ENCODE measurements at regions not wholly inside any gene's neighbourhood (a gene's known extent, or its start where the extent isn't known, plus 50 kb on each side); places are given as distances from the start of the nearest gene placed in this dataset.

DNA sequence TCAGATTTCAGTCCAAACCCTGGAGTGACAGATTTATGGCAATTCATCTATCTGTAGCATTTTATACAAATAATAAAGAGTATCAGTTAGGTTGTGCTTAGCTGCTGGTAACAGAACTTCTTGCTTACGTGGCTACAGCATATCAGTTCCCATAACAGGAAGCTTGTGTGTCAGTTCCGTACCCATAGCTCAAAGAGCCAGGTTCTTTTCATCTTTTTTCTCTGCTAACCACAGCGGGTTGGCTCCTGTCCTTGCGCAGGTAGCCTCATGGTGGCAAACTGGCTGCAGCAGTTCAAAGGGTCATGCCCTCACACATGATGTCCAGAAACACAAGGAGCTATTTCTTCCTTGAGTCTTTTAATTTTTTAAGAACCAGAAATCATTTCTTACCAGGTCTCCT lies 1041.8 kb downstream of the GATA3 start:
- TF ChIP-seq, protein P1, sequence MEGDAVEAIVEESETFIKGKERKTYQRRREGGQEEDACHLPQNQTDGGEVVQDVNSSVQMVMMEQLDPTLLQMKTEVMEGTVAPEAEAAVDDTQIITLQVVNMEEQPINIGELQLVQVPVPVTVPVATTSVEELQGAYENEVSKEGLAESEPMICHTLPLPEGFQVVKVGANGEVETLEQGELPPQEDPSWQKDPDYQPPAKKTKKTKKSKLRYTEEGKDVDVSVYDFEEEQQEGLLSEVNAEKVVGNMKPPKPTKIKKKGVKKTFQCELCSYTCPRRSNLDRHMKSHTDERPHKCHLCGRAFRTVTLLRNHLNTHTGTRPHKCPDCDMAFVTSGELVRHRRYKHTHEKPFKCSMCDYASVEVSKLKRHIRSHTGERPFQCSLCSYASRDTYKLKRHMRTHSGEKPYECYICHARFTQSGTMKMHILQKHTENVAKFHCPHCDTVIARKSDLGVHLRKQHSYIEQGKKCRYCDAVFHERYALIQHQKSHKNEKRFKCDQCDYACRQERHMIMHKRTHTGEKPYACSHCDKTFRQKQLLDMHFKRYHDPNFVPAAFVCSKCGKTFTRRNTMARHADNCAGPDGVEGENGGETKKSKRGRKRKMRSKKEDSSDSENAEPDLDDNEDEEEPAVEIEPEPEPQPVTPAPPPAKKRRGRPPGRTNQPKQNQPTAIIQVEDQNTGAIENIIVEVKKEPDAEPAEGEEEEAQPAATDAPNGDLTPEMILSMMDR (IDR thresholded peaks at IDR 0.05; ENCODE audit: insufficient read depth in 1 of 2, low read depth in 1 of 2, low read length in 1 of 2, severe bottlenecking in 1 of 2, unreplicated experiment in 1 of 2): no peak
- Mint-ChIP-seq H3K36me3 (ENCODE audit: insufficient read depth, unreplicated experiment) (no peaks in the 10 kb centered on the region), H3K4me3 (ENCODE audit: unreplicated experiment) (no peak overlapping the region), H3K27me3 (ENCODE audit: insufficient read depth, unreplicated experiment) (no peaks in the 10 kb centered on the region), H3K9me3 (ENCODE audit: unreplicated experiment) (no peaks in the 10 kb centered on the region), H3K27ac (ENCODE audit: unreplicated experiment) (no peak overlapping the region), H3K4me1 (ENCODE audit: low read depth, unreplicated experiment) (no peaks in the 10 kb centered on the region)
- no peaks in the 10 kb centered on the region for H3K36me3 ChIP-seq (ENCODE audit: control insufficient read depth, insufficient read depth, low read length)
- intact Hi-C loops (cut with micrococcal nuclease; ENCODE audit: unreplicated experiment): no loop called here
- DNase-seq: no peak
- ChIA-PET POLR2A (no interaction called here), CTCF (no interaction called here)
- H3K27me3 ChIP-seq (replicated peaks; ENCODE audit: control insufficient read depth, insufficient read depth, low read length): no peaks in the 10 kb centered on the region
- no peak overlapping the region for H3K4me3 ChIP-seq (ENCODE audit: low read depth, low read length)
- no peaks in the 10 kb centered on the region for H3K4me1 ChIP-seq
- no peaks in the 10 kb centered on the region for H3K9me3 ChIP-seq
- BruUV-seq (replicated peaks): no TSS peak

DNA sequence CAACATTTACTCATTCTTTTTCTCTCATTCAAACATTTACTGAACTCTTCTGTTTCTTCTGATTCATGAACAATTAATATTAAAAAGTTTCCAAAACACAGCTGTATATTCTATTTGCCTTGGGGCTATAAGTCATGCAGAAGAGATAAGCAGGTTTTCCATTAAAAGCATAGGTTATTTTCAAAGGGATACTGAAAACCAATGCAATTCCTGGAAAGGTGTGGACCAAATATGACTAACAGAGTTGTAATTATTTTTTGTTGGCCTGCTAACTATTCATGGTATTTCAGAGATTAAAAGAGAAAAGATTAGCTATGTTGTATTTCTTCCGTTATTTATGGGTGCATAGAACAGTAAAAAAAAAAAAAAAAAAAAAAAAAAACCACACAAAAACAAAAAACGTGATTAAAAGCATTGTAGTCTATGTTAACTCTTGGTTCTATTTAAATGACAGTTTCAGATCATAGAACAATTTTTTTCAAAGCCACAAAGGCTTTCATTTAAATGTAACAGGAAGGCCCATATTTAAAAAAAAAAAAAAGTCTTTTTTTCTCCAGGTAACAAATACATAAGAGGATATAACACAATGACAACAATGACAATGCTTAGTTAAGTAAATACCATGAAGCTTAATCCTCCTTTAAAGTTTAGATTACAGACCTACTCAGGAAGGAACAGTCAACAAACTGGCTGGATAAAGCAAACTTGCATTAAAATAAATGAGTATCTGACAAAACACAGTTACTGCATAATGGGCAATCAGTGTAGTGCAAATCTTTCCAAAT lies 1042.9 kb downstream of the GATA3 start:
- BruUV-seq (replicated peaks): no TSS peak
- no peaks in the 10 kb centered on the region for H3K27me3 ChIP-seq (replicated peaks; ENCODE audit: control insufficient read depth, insufficient read depth, low read length)
- Mint-ChIP-seq H3K4me3 (ENCODE audit: unreplicated experiment) (no peak overlapping the region), H3K4me1 (ENCODE audit: low read depth, unreplicated experiment) (no peaks in the 10 kb centered on the region), H3K9me3 (ENCODE audit: unreplicated experiment) (no peaks in the 10 kb centered on the region), H3K27ac (ENCODE audit: unreplicated experiment) (no peak overlapping the region), H3K27me3 (ENCODE audit: insufficient read depth, unreplicated experiment) (no peaks in the 10 kb centered on the region), H3K36me3 (ENCODE audit: insufficient read depth, unreplicated experiment) (no peaks in the 10 kb centered on the region)
- intact Hi-C loops (cut with micrococcal nuclease; ENCODE audit: unreplicated experiment): no loop called here
- H3K4me3 ChIP-seq (ENCODE audit: low read depth, low read length): no peak overlapping the region
- H3K9me3 ChIP-seq: no peaks in the 10 kb centered on the region
- ChIA-PET POLR2A (no interaction called here), CTCF (no interaction called here)
- TF ChIP-seq, protein P1 (IDR thresholded peaks at IDR 0.05; ENCODE audit: insufficient read depth in 1 of 2, low read depth in 1 of 2, low read length in 1 of 2, severe bottlenecking in 1 of 2, unreplicated experiment in 1 of 2): no peak
- H3K4me1 ChIP-seq: no peaks in the 10 kb centered on the region
- no peak for DNase-seq
- no peaks in the 10 kb centered on the region for H3K36me3 ChIP-seq (ENCODE audit: control insufficient read depth, insufficient read depth, low read length)

DNA sequence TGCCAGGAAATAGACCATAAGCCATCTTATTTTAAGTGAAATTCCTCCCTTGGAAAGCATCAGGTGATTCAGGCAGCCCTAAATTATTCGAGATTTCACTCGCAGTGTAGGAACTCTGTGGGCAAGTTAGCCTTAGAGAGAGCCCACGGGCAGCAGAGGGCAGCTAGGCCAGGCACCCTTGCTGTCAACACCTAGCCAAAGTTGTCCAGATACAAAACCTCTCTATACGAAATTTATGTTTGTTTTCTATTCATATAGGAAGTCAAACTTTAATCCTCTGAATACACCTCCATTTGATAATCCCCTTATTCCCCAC lies 1043.5 kb downstream of the GATA3 start:
- Histone ChIP-seq H3K27me3 (replicated peaks; ENCODE audit: control insufficient read depth, insufficient read depth, low read length) (no peaks in the 10 kb centered on the region), H3K9me3 (no peaks in the 10 kb centered on the region), H3K36me3 (ENCODE audit: control insufficient read depth, insufficient read depth, low read length) (no peaks in the 10 kb centered on the region), H3K4me1 (no peaks in the 10 kb centered on the region), H3K4me3 (ENCODE audit: low read depth, low read length) (no peak overlapping the region)
- Mint-ChIP-seq H3K9me3 (ENCODE audit: unreplicated experiment) (no peaks in the 10 kb centered on the region), H3K4me1 (ENCODE audit: low read depth, unreplicated experiment) (no peaks in the 10 kb centered on the region), H3K27ac (ENCODE audit: unreplicated experiment) (no peak overlapping the region), H3K4me3 (ENCODE audit: unreplicated experiment) (no peak overlapping the region), H3K27me3 (ENCODE audit: insufficient read depth, unreplicated experiment) (no peaks in the 10 kb centered on the region), H3K36me3 (ENCODE audit: insufficient read depth, unreplicated experiment) (no peaks in the 10 kb centered on the region)
- BruUV-seq (replicated peaks): no TSS peak
- POLR2A ChIA-PET: no interaction called here
- DNase-seq: no peak
- intact Hi-C loops (cut with micrococcal nuclease; ENCODE audit: unreplicated experiment): no loop called here
- TF ChIP-seq, protein P1 (IDR thresholded peaks at IDR 0.05; ENCODE audit: insufficient read depth in 1 of 2, low read depth in 1 of 2, low read length in 1 of 2, severe bottlenecking in 1 of 2, unreplicated experiment in 1 of 2): no peak
- CTCF ChIA-PET: interaction anchor here (0.6 kb wide), 1 partner anchor 127 kb away, joined by 3 read pairs; no protein-coding TSS in a partner anchor
